RWPE1 (cell line): ENCODE measurements at regions not wholly inside any gene's neighbourhood (a gene's known extent, or its start where the extent isn't known, plus 50 kb on each side); places are given as distances from the start of the nearest gene placed in this dataset.
"Not testable (repeated sequence)": the region's sequence is repeated elsewhere in the genome, so short reads cannot be mapped to it uniquely, and the experiment has no call there.

Source experiments
- CTCF ChIA-PET: fragments of 350-600 bp; sonication (Branson Sonifier 250); formaldehyde crosslinking; extraction: SDS; loops from one replicate; lab custom pipeline; 2021; lab: Yijun Ruan, JAX
- POLR2A ChIA-PET: fragments of 400-600 bp; formaldehyde crosslinking; extraction: SDS; loops from one replicate; lab custom pipeline; 2020; ENCODE audit warnings: antibody characterized with exemption; ENCODE audit not compliant: low non-redundant PET; lab: Yijun Ruan, JAX
- DNase-seq: peaks from one replicate; pipeline ENCODE4 v3.0.0; 2012; ENCODE audit warnings: low spot score
- H3K27ac ChIP-seq: fragments of 450-650 bp; 2 replicates; pipeline ENCODE4 v1.5.1; 2017
- TF ChIP-seq, protein P1 (sequence below): fragments of 450-650 bp; conservative IDR thresholded peaks from 2 replicates; pipeline ENCODE4 v1.5.1; 2017; ENCODE audit warnings: low read depth, mild to moderate bottlenecking

- ChIA-PET POLR2A (no interaction called here), CTCF (no interaction called here)
- no peak overlapping the region for H3K27ac ChIP-seq
- TF ChIP-seq, protein P1, sequence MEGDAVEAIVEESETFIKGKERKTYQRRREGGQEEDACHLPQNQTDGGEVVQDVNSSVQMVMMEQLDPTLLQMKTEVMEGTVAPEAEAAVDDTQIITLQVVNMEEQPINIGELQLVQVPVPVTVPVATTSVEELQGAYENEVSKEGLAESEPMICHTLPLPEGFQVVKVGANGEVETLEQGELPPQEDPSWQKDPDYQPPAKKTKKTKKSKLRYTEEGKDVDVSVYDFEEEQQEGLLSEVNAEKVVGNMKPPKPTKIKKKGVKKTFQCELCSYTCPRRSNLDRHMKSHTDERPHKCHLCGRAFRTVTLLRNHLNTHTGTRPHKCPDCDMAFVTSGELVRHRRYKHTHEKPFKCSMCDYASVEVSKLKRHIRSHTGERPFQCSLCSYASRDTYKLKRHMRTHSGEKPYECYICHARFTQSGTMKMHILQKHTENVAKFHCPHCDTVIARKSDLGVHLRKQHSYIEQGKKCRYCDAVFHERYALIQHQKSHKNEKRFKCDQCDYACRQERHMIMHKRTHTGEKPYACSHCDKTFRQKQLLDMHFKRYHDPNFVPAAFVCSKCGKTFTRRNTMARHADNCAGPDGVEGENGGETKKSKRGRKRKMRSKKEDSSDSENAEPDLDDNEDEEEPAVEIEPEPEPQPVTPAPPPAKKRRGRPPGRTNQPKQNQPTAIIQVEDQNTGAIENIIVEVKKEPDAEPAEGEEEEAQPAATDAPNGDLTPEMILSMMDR, result no peak
- no peak for DNase-seq
Observed at GRCh38 chr4:3623106-3623505, 90.9 kb upstream of the LRPAP1 start.

GRCh38 chr4:3620365-3620764 lies 88.1 kb upstream of the LRPAP1 start:
- DNase-seq, H3K27ac ChIP-seq, POLR2A ChIA-PET, CTCF ChIA-PET: not testable (repeated sequence)

- DNase-seq, H3K27ac ChIP-seq, POLR2A ChIA-PET, CTCF ChIA-PET: not testable (repeated sequence)
Observed at GRCh38 chr4:3619698-3620097, 87.5 kb upstream of the LRPAP1 start.

DNA sequence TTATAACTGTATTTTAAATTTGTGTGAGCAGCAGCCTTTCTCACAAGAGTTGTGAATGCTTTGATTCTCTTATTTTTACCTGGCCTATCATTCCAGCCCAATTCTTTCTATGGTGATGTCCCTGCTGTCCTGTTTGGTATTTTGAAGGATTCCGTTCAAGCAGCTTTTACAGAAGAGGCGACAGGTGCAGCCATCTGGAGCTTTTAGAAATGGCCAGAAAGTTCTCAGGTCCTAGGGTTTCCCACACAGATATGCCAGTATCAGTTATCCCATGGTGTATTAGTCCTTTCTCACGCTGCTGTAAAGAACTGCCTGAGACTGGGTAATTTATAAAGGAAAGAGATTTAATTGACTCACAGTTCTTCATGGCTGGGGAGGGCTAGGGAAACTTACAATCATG lies 86.1 kb upstream of the LRPAP1 start:
- DNase-seq, POLR2A ChIA-PET, H3K27ac ChIP-seq, CTCF ChIA-PET: not testable (repeated sequence)

DNA sequence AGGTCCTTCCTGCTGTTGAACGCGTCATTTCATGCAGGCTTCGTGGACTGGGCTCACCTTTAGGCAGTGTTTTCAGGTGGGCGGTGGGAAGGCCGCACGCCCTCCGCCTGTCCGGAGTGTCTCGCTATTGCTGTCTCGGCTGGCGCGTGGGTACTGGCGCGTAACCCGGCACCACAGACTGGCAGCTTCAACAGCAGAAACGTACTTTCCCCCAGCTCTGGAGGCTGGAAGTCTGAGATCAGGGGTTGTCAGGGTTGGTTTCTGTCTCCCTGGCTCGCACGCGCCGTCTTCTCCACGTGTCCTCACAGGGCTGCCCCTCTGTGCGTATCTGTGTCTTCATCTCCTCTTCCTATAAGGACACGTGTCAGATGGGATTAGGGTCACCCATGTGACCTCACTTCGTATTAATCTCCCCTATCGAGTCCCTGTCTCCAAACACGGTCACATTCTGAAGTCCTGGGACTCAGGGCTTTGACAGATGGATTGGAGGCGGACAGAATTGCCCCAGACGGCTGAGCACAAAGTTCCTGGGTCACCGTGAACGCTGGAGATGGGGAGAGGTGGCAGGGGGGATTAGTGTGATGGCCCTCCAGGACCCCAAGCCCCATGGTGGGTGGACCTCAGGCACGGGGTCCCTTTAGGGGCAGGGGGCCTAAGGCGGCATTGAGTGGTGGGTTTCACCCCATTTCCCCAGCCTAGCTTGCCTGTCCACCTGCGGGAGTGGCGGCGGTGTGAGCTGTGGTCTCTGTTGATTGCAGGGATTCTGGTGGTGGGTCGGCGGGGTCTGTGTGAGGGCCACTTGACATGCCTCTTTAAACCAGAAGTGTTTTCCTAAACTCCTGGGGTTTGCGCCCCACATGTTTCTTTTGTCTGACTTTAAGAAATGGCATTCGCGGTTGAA lies 83.4 kb upstream of the LRPAP1 start:
- TF ChIP-seq, protein P1, result no peak
- DNase-seq, result no peak
- H3K27ac ChIP-seq, result no peak overlapping the region
- POLR2A ChIA-PET, result no interaction called here
- CTCF ChIA-PET, result no interaction called here

DNA sequence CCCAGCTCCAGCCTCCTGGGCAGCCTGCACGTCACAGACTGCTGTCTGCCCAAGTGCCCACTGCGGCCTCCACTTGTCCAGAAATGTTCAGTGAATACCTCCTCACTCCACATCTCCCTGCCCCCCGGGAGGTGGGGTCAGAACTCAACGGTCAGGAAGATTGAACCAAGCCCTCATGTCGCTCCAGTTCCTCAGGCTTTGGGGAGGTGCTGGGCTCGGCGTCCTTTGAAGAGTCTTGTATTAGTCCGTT lies 82.4 kb upstream of the LRPAP1 start:
- no peak for DNase-seq
- ChIA-PET POLR2A (no interaction called here), CTCF (no interaction called here)
- TF ChIP-seq, protein P1, result no peak
- no peak overlapping the region for H3K27ac ChIP-seq

DNA sequence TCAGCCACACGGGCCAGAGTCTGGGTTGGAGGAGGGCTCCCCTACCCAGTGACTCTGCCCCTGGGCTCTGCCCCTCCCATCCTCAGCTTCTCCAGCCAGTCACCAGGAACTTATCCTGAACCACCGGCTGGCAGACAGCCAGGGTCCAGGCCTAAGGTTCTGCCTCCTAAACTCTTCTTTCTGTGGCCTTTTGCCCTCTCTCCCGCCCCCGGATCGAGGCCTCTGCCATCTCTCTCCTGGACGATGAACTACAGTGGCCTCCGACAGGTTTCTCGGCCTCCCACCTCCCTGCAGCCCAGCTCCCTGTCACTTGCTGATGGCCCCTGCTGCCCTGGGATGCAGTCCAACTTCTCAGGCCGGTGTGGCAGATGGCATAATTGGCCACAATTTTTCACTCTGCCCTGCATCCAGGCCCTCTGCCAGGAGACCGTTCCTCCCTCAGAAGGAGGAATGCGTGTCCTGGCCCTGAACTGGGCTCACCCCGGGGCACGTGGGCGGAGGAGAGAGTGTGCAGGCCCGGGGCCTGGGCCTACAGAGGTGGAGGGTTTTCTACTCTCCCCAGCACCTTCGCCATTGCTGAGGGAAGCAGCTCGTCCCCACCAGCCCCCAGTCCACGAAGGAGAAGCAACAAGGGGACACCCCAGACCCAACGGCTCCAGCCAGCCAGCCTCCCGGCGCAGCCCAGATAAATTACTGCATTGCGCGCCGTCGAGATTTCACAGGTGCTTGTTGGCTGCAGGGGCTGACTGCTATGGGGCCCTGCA lies 81.9 kb upstream of the LRPAP1 start:
- DNase-seq, result peak; percentile 2
- no peak overlapping the region for H3K27ac ChIP-seq
- TF ChIP-seq, protein P1, result no peak
- ChIA-PET POLR2A (no interaction called here), CTCF (no interaction called here)

DNA sequence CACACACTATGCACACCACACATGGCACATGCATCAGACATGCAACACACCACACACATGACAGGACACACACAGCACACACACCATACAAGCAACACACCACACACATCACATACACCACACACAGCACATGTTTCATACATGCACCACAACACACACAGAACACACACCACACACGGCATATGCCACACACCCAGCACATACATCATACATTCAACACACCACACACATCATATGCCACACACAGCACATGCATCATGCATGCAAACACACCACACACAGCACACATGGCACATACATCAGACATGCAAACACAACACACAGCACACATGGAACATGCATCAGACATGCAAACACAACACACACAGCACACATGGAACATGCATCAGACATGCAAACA lies 80.7 kb upstream of the LRPAP1 start:
- no peak overlapping the region for H3K27ac ChIP-seq
- TF ChIP-seq, protein P1, result no peak
- CTCF ChIA-PET, result no interaction called here
- POLR2A ChIA-PET, result no interaction called here
- DNase-seq, result no peak
